CD14-positive monocyte (primary cell): ENCODE measurements at regions not wholly inside any gene's neighbourhood (a gene's known extent, or its start where the extent isn't known, plus 50 kb on each side); places are given as distances from the start of the nearest gene placed in this dataset.

Experiments
- DNase-seq, 3 donors: peaks; one replicate each; pipeline ENCODE4 v3.0.0-alpha.2; 2011 to 2022
- H2AFZ ChIP-seq: 2 replicates; pipeline ENCODE4 v1.6.0; 2012; ENCODE audit warnings: mild to moderate bottlenecking, low read depth, low read length, inconsistent platforms; ENCODE audit not compliant: insufficient read depth, poor library complexity, severe bottlenecking
- H3K27ac ChIP-seq, 2 donors: 1 replicate in 1 of 2; 2 replicates in 1 of 2; pipeline ENCODE4 v1.5.1; 2012 to 2013; ENCODE audit warnings: low read length in 2 of 2, control low read depth in 1 of 2, inconsistent platforms in 1 of 2, low read depth in 1 of 2, mild to moderate bottlenecking in 1 of 2
- H3K27me3 ChIP-seq, 2 donors: one replicate each; pipeline versions ENCODE4 v1.6.0 to v1.6.1; 2011 to 2013; ENCODE audit warnings: low read length in 2 of 2; ENCODE audit not compliant: control insufficient read depth in 2 of 2, insufficient read depth in 2 of 2
- H3K36me3 ChIP-seq, 2 donors: replicated peaks in 1 of 2; 1 replicate in 1 of 2; 2 replicates in 1 of 2; pipeline versions ENCODE4 v1.5.1 to v1.6.1; 2012 to 2013; ENCODE audit warnings: low read length in 2 of 2, control low read depth in 1 of 2, inconsistent platforms in 1 of 2, mild to moderate bottlenecking in 1 of 2; ENCODE audit not compliant: insufficient read depth in 2 of 2, control insufficient read depth in 1 of 2
- H3K4me1 ChIP-seq, 2 donors: 1 replicate in 1 of 2; 2 replicates in 1 of 2; pipeline versions ENCODE4 v1.5.1 to v1.6.1; 2012 to 2013; ENCODE audit warnings: low read length in 2 of 2, control low read depth in 1 of 2, inconsistent platforms in 1 of 2, mild to moderate bottlenecking in 1 of 2, moderate library complexity in 1 of 2; ENCODE audit not compliant: insufficient read depth in 2 of 2, control insufficient read depth in 1 of 2
- H3K4me2 ChIP-seq: replicated peaks from 2 replicates; pipeline ENCODE3; 2012; ENCODE audit warnings: low read length, moderate library complexity, mild to moderate bottlenecking; ENCODE audit not compliant: poor library complexity, severe bottlenecking; ENCODE audit errors: extremely low read depth
- H3K4me3 ChIP-seq, 3 experiments: fragments of 200-600 bp in 1 of 3; sonication (generic) in 1 of 3; replicated peaks in 1 of 3; 1 replicate in 2 of 3; 2 replicates in 1 of 3; pipeline ENCODE4 v1.5.1; 2011 to 2013; ENCODE audit warnings: low read length in 3 of 3, mild to moderate bottlenecking in 3 of 3, control low read depth in 2 of 3, low read depth in 2 of 3, inconsistent platforms in 1 of 3, moderate library complexity in 1 of 3
- H3K79me2 ChIP-seq: 2 replicates; pipeline ENCODE4 v1.6.0; 2012; ENCODE audit warnings: mild to moderate bottlenecking, control low read depth, inconsistent platforms, low read length, moderate library complexity; ENCODE audit not compliant: insufficient read depth
- H3K9ac ChIP-seq: 2 replicates; pipeline ENCODE4 v1.6.0; 2017; ENCODE audit warnings: low read length, mild to moderate bottlenecking; ENCODE audit not compliant: insufficient read depth, poor library complexity, severe bottlenecking
- H3K9me3 ChIP-seq, 2 donors: replicated peaks in 1 of 2; 1 replicate in 1 of 2; 2 replicates in 1 of 2; pipeline versions ENCODE4 v1.5.1 to v1.6.1; 2012 to 2013; ENCODE audit warnings: low read length in 2 of 2, control low read depth in 1 of 2; ENCODE audit not compliant: control insufficient read depth in 1 of 2, insufficient read depth in 1 of 2
- H4K20me1 ChIP-seq: 2 replicates; pipeline ENCODE4 v1.6.0; 2012; ENCODE audit warnings: mild to moderate bottlenecking, low read length, control low read depth, moderate library complexity; ENCODE audit not compliant: insufficient read depth
- H3K27ac Mint-ChIP-seq, 7 donors: one replicate each; pipeline ENCODE4 v1.8.0; 2020; ENCODE audit warnings: mild to moderate bottlenecking in 7 of 7, mixed read lengths in 7 of 7, moderate library complexity in 6 of 7, inconsistent platforms in 2 of 7
- H3K27me3 Mint-ChIP-seq, 3 donors: one replicate each; pipeline ENCODE4 v1.8.0; 2021 to 2022; ENCODE audit warnings: low read depth in 3 of 3, mild to moderate bottlenecking in 3 of 3, mixed read lengths in 3 of 3, moderate library complexity in 3 of 3, inconsistent platforms in 1 of 3
- H3K36me3 Mint-ChIP-seq, 2 donors: one replicate each; pipeline ENCODE4 v1.8.0; 2020; ENCODE audit warnings: mixed read lengths in 2 of 2, inconsistent platforms in 1 of 2, mild to moderate bottlenecking in 1 of 2
- H3K4me1 Mint-ChIP-seq: one replicate; pipeline ENCODE4 v1.8.0; 2020; ENCODE audit warnings: mild to moderate bottlenecking, mixed read lengths
- H3K4me3 Mint-ChIP-seq, 2 donors: one replicate each; pipeline ENCODE4 v1.8.0; 2020; ENCODE audit warnings: mild to moderate bottlenecking in 2 of 2, mixed read lengths in 2 of 2, moderate library complexity in 1 of 2
- H3K9me3 Mint-ChIP-seq, 7 donors: one replicate each; pipeline ENCODE4 v1.8.0; 2020 to 2022; ENCODE audit warnings: mixed read lengths in 7 of 7, mild to moderate bottlenecking in 6 of 7, moderate library complexity in 6 of 7, inconsistent platforms in 2 of 7
- CTCF ChIP-seq: fragments of 200-600 bp; IDR thresholded peaks from one replicate; pipeline ENCODE4 v1.8.0; 2022; ENCODE audit warnings: antibody characterized with exemption, mild to moderate bottlenecking
- WGBS: methylation state at CpG from one replicate; pipeline ENCODE4 v1.1.5; 2013; ENCODE audit warnings: missing lambda C conversion rate; ENCODE audit not compliant: insufficient coverage; 5-methylcytosine and 5-hydroxymethylcytosine counted together
- intact Hi-C, 2 donors: fragments of 100-400 bp; cut with micrococcal nuclease; formaldehyde crosslinking; loops; one replicate each; pipeline versions ENCODE4 v1.15.0 to v1.15.1; 2023

GRCh38 chr11:129631201-129631600, 184.4 kb upstream of the TMEM45B start:
- no peaks in the 10 kb centered on the region for H3K36me3 Mint-ChIP-seq
- no peaks in the 10 kb centered on the region for H3K79me2 ChIP-seq
- H3K4me1 ChIP-seq, result no peaks in the 10 kb centered on the region
- H3K27me3 ChIP-seq, result no peaks in the 10 kb centered on the region
- no peak overlapping the region for H3K4me3 Mint-ChIP-seq
- no peak overlapping the region for H3K27ac Mint-ChIP-seq
- TF ChIP-seq CTCF, result no peak
- no peak overlapping the region for H3K27ac ChIP-seq
- no peaks in the 10 kb centered on the region for H3K36me3 ChIP-seq
- no peak for DNase-seq
- no peak overlapping the region for H3K9ac ChIP-seq
- H3K27me3 Mint-ChIP-seq, result peaks cover 0 to 2% (median 1%) of the 10 kb centered on the region in 3 donors
- peaks cover 0 to 8% (median 3%) of the 10 kb centered on the region in 7 donors for H3K9me3 Mint-ChIP-seq
- H3K9me3 ChIP-seq, result no peaks in the 10 kb centered on the region
- no peaks in the 10 kb centered on the region for H4K20me1 ChIP-seq
- no peak overlapping the region for H3K4me2 ChIP-seq
- no CpG with 5 or more reads among the region's 2 CpGs for WGBS
- H3K4me3 ChIP-seq, result no peak overlapping the region
- intact Hi-C loops, result no loop called here
- no peak overlapping the region for H2AFZ ChIP-seq
- no peaks in the 10 kb centered on the region for H3K4me1 Mint-ChIP-seq

GRCh38 chr11:129636926-129637325, 178.7 kb upstream of the TMEM45B start:
- peaks cover 0 to 7% (median 5%) of the 10 kb centered on the region in 3 donors for H3K27me3 Mint-ChIP-seq
- Histone ChIP-seq H3K4me1 (no peaks in the 10 kb centered on the region), H3K9me3 (no peaks in the 10 kb centered on the region), H4K20me1 (no peaks in the 10 kb centered on the region), H3K36me3 (no peaks in the 10 kb centered on the region), H3K79me2 (no peaks in the 10 kb centered on the region), H3K4me3 (no peak overlapping the region), H3K27ac (no peak overlapping the region), H2AFZ (no peak overlapping the region), H3K9ac (no peak overlapping the region), H3K4me2 (no peak overlapping the region), H3K27me3 (no peaks in the 10 kb centered on the region)
- 100% methylated on average over 2 of the region's 6 CpGs for WGBS
- peaks cover 0 to 10% (median 0%) of the 10 kb centered on the region in 7 donors for H3K9me3 Mint-ChIP-seq
- TF ChIP-seq CTCF, result no peak
- no peak overlapping the region for H3K4me3 Mint-ChIP-seq
- no peak for DNase-seq
- no peak overlapping the region for H3K27ac Mint-ChIP-seq
- H3K36me3 Mint-ChIP-seq, result no peaks in the 10 kb centered on the region
- intact Hi-C loops, result no loop called here
- H3K4me1 Mint-ChIP-seq, result no peaks in the 10 kb centered on the region
